Endothelial cell (in vitro differentiated cells): ENCODE measurements at regions not wholly inside any gene's neighbourhood (a gene's known extent, or its start where the extent isn't known, plus 50 kb on each side); places are given as distances from the start of the nearest gene placed in this dataset.
A peak's percentile ranks its signal among the peaks of the same experiment; 100 is the strongest.

ENCODE experiments used
- DNase-seq: peaks from one replicate; pipeline ENCODE4 v3.0.0; 2021; ENCODE audit warnings: low spot score
- H3K27ac Mint-ChIP-seq: one replicate; pipeline ENCODE4 v1.8.0; 2021; ENCODE audit warnings: mixed read lengths, inconsistent platforms; ENCODE audit not compliant: unreplicated experiment
- H3K27me3 Mint-ChIP-seq: one replicate; pipeline ENCODE4 v1.8.0; 2021; ENCODE audit warnings: mild to moderate bottlenecking, moderate library complexity, mixed read lengths, inconsistent platforms; ENCODE audit not compliant: unreplicated experiment
- H3K36me3 Mint-ChIP-seq: one replicate; pipeline ENCODE4 v1.8.0; 2021; ENCODE audit warnings: mild to moderate bottlenecking, low read depth, mixed read lengths, inconsistent platforms; ENCODE audit not compliant: unreplicated experiment
- H3K4me1 Mint-ChIP-seq: one replicate; pipeline ENCODE4 v1.8.0; 2021; ENCODE audit warnings: mild to moderate bottlenecking, mixed read lengths, inconsistent platforms; ENCODE audit not compliant: unreplicated experiment
- H3K4me3 Mint-ChIP-seq: one replicate; pipeline ENCODE4 v1.8.0; 2021; ENCODE audit warnings: mild to moderate bottlenecking, mixed read lengths, inconsistent platforms; ENCODE audit not compliant: unreplicated experiment
- H3K9me3 Mint-ChIP-seq: one replicate; pipeline ENCODE4 v1.8.0; 2021; ENCODE audit warnings: mixed read lengths, inconsistent platforms; ENCODE audit not compliant: unreplicated experiment
- CTCF ChIP-seq: fragments of 200-600 bp; sonication (generic); IDR thresholded peaks from one replicate; pipeline ENCODE4 v1.5.0; 2021; ENCODE audit warnings: antibody characterized with exemption; ENCODE audit not compliant: unreplicated experiment

GRCh38 chr3:148073721-148074456 is 623.8 kb upstream of the AGTR1 start:
- Mint-ChIP-seq H3K27me3 (no peaks in the 10 kb centered on the region), H3K9me3 (no peaks in the 10 kb centered on the region), H3K4me3 (no peak overlapping the region), H3K4me1 (no peaks in the 10 kb centered on the region), H3K27ac (no peak overlapping the region), H3K36me3 (no peaks in the 10 kb centered on the region)
- DNase-seq = no peak
- TF ChIP-seq CTCF = no peak

- no peak overlapping the region for H3K4me3 Mint-ChIP-seq
- no peak for DNase-seq
- H3K36me3 Mint-ChIP-seq = no peaks in the 10 kb centered on the region
- no peak for TF ChIP-seq CTCF
- H3K4me1 Mint-ChIP-seq = no peaks in the 10 kb centered on the region
- no peaks in the 10 kb centered on the region for H3K9me3 Mint-ChIP-seq
- H3K27me3 Mint-ChIP-seq = no peaks in the 10 kb centered on the region
- H3K27ac Mint-ChIP-seq = no peak overlapping the region
Observed at GRCh38 chr3:148074946-148075345, 622.8 kb upstream of the AGTR1 start.

- H3K4me3 Mint-ChIP-seq = no peak overlapping the region
- no peaks in the 10 kb centered on the region for H3K27me3 Mint-ChIP-seq
- no peak overlapping the region for H3K27ac Mint-ChIP-seq
- peak; percentile 46 for TF ChIP-seq CTCF
- DNase-seq = peak; percentile 13
- H3K9me3 Mint-ChIP-seq = no peaks in the 10 kb centered on the region
- no peaks in the 10 kb centered on the region for H3K4me1 Mint-ChIP-seq
- H3K36me3 Mint-ChIP-seq = no peaks in the 10 kb centered on the region
Observed at GRCh38 chr3:148075771-148076716, 621.7 kb upstream of the AGTR1 start.

GRCh38 chr3:148077318-148077923 is 620.3 kb upstream of the AGTR1 start:
- Mint-ChIP-seq H3K27ac (no peak overlapping the region), H3K9me3 (no peaks in the 10 kb centered on the region), H3K4me3 (no peak overlapping the region), H3K27me3 (no peaks in the 10 kb centered on the region), H3K36me3 (no peaks in the 10 kb centered on the region), H3K4me1 (no peaks in the 10 kb centered on the region)
- no peak for DNase-seq
- TF ChIP-seq CTCF = peak; percentile 63
